ENCODE measurements at regions not wholly inside any gene's neighbourhood (a gene's known extent, or its start where the extent isn't known, plus 50 kb on each side); places are given as distances from the start of the nearest gene placed in this dataset.

DNA sequence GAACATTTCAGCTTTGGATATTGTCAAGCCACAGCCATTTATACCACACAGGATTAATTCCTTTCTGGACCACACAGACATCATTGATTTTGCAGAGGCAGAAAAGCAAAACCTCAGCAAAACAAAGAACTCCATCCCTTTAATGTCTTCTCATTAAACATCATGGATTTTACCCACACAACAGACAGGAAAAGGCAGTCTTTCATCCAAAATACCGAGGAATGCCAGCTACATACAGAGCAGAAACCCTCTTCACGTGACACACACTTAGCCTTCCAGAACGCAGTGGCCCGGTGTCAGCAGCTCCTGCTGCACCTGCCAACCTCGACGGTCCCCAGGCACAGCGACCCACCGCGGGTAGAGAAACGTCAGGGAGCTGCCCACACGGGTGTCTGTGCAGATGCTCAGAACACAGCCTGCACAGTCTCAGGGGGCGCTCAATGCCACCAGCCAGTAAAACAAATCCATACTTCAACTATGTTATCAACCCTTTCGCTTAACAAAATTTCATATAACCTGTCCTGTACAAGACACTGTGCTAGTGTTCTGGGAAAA, 304.5 kb downstream of the EIPR1 start:
- H3K4me3 ChIP-seq (ENCODE audit: insufficient read depth, low read length, poor library complexity, severe bottlenecking) = no peak overlapping the region
- H3K27me3 ChIP-seq (ENCODE audit: low read length) = no peaks in the 10 kb centered on the region
- H3K9me2 ChIP-seq (replicated peaks; ENCODE audit: insufficient read depth, low read length) = no peaks in the 10 kb centered on the region
- no peaks in the 10 kb centered on the region for H3K36me3 ChIP-seq (ENCODE audit: low read length)
- no peak overlapping the region for H3K27ac ChIP-seq (ENCODE audit: low read depth, low read length)
- no peaks in the 10 kb centered on the region for H4K20me1 ChIP-seq (ENCODE audit: low read depth, low read length)
- no peaks in the 10 kb centered on the region for H3F3A ChIP-seq (ENCODE audit: insufficient read depth)
- no peak overlapping the region for H3K9ac ChIP-seq (ENCODE audit: low read length)
- TF ChIP-seq CTCF (IDR thresholded peaks at IDR 0.05; ENCODE audit: insufficient read depth, low read length, poor library complexity, severe bottlenecking) (no peak), EZH2phosphoT487 (conservative IDR thresholded peaks at IDR 0.05; ENCODE audit: low read length) (no peak)
- no peaks in the 10 kb centered on the region for H3K79me2 ChIP-seq (ENCODE audit: insufficient read depth, low read length)
- no peak overlapping the region for H3K4me2 ChIP-seq (ENCODE audit: low read depth, low read length, poor library complexity, severe bottlenecking)
- no peaks in the 10 kb centered on the region for H3K9me3 ChIP-seq (ENCODE audit: insufficient read depth, low read length)
- no peak overlapping the region for H2AFZ ChIP-seq (ENCODE audit: low read depth, low read length, severe bottlenecking)

GRCh38 chr2:3071685-3072263, 305.8 kb downstream of the EIPR1 start:
- H3K9me2 ChIP-seq (replicated peaks; ENCODE audit: insufficient read depth, low read length) = no peaks in the 10 kb centered on the region
- H3F3A ChIP-seq (ENCODE audit: insufficient read depth) = no peaks in the 10 kb centered on the region
- no peaks in the 10 kb centered on the region for H4K20me1 ChIP-seq (ENCODE audit: low read depth, low read length)
- no peak for TF ChIP-seq EZH2phosphoT487 (conservative IDR thresholded peaks at IDR 0.05; ENCODE audit: low read length)
- no peak for TF ChIP-seq CTCF (IDR thresholded peaks at IDR 0.05; ENCODE audit: insufficient read depth, low read length, poor library complexity, severe bottlenecking)
- no peak overlapping the region for H3K27ac ChIP-seq (ENCODE audit: low read depth, low read length)
- H2AFZ ChIP-seq (ENCODE audit: low read depth, low read length, severe bottlenecking) = no peak overlapping the region
- H3K9ac ChIP-seq (ENCODE audit: low read length) = no peak overlapping the region
- no peak overlapping the region for H3K4me3 ChIP-seq (ENCODE audit: insufficient read depth, low read length, poor library complexity, severe bottlenecking)
- H3K27me3 ChIP-seq (ENCODE audit: low read length) = no peaks in the 10 kb centered on the region
- no peaks in the 10 kb centered on the region for H3K9me3 ChIP-seq (ENCODE audit: insufficient read depth, low read length)
- H3K79me2 ChIP-seq (ENCODE audit: insufficient read depth, low read length) = no peaks in the 10 kb centered on the region
- H3K36me3 ChIP-seq (ENCODE audit: low read length) = no peaks in the 10 kb centered on the region
- no peak overlapping the region for H3K4me2 ChIP-seq (ENCODE audit: low read depth, low read length, poor library complexity, severe bottlenecking)

- H4K20me1 ChIP-seq (ENCODE audit: low read depth, low read length) = no peaks in the 10 kb centered on the region
- TF ChIP-seq EZH2phosphoT487 (conservative IDR thresholded peaks at IDR 0.05; ENCODE audit: low read length) = no peak
- H2AFZ ChIP-seq (ENCODE audit: low read depth, low read length, severe bottlenecking) = no peak overlapping the region
- no peaks in the 10 kb centered on the region for H3K9me2 ChIP-seq (replicated peaks; ENCODE audit: insufficient read depth, low read length)
- no peak overlapping the region for H3K27ac ChIP-seq (ENCODE audit: low read depth, low read length)
- H3K79me2 ChIP-seq (ENCODE audit: insufficient read depth, low read length) = no peaks in the 10 kb centered on the region
- no peaks in the 10 kb centered on the region for H3F3A ChIP-seq (ENCODE audit: insufficient read depth)
- H3K9me3 ChIP-seq (ENCODE audit: insufficient read depth, low read length) = no peaks in the 10 kb centered on the region
- H3K4me2 ChIP-seq (ENCODE audit: low read depth, low read length, poor library complexity, severe bottlenecking) = no peak overlapping the region
- H3K9ac ChIP-seq (ENCODE audit: low read length) = no peak overlapping the region
- no peaks in the 10 kb centered on the region for H3K27me3 ChIP-seq (ENCODE audit: low read length)
- no peaks in the 10 kb centered on the region for H3K36me3 ChIP-seq (ENCODE audit: low read length)
- H3K4me3 ChIP-seq (ENCODE audit: insufficient read depth, low read length, poor library complexity, severe bottlenecking) = no peak overlapping the region
Measured at GRCh38 chr2:3066831-3067230, 310.8 kb downstream of the EIPR1 start.

DNA sequence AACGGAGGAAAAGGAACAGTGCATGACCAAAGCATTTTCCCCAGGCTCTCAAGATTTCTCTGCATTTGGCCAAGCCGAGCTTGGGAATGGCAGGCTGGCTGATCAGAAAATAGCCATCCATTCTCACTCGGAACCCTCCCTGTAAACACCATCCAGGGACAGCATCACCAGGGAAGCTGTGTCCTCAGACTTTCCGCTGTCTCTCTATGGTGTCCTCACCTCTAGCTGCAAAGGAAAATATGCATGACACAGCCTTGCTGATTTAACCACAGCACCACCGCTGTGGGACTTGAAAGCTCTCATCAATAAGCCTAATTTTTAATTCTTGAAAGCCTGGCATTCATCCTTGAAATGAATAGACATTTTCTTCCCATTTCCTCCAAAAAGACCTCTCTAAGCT, 311.7 kb downstream of the EIPR1 start:
- TF ChIP-seq CTCF (IDR thresholded peaks at IDR 0.05; ENCODE audit: insufficient read depth, low read length, poor library complexity, severe bottlenecking) (no peak), EZH2phosphoT487 (conservative IDR thresholded peaks at IDR 0.05; ENCODE audit: low read length) (no peak)
- Histone ChIP-seq H3K36me3 (ENCODE audit: low read length) (no peaks in the 10 kb centered on the region), H3K27ac (ENCODE audit: low read depth, low read length) (no peak overlapping the region), H2AFZ (ENCODE audit: low read depth, low read length, severe bottlenecking) (no peak overlapping the region), H3K9me2 (replicated peaks; ENCODE audit: insufficient read depth, low read length) (no peaks in the 10 kb centered on the region), H3K9me3 (ENCODE audit: insufficient read depth, low read length) (no peaks in the 10 kb centered on the region), H3K79me2 (ENCODE audit: insufficient read depth, low read length) (no peaks in the 10 kb centered on the region), H3K4me3 (ENCODE audit: insufficient read depth, low read length, poor library complexity, severe bottlenecking) (no peak overlapping the region), H4K20me1 (ENCODE audit: low read depth, low read length) (no peaks in the 10 kb centered on the region), H3K27me3 (ENCODE audit: low read length) (no peaks in the 10 kb centered on the region), H3K4me2 (ENCODE audit: low read depth, low read length, poor library complexity, severe bottlenecking) (no peak overlapping the region), H3F3A (ENCODE audit: insufficient read depth) (no peaks in the 10 kb centered on the region), H3K9ac (ENCODE audit: low read length) (no peak overlapping the region)

Measured in SU-DHL-6 (cell line).